ENCODE measurements at regions not wholly inside any gene's neighbourhood (a gene's known extent, or its start where the extent isn't known, plus 50 kb on each side); places are given as distances from the start of the nearest gene placed in this dataset.

DNA sequence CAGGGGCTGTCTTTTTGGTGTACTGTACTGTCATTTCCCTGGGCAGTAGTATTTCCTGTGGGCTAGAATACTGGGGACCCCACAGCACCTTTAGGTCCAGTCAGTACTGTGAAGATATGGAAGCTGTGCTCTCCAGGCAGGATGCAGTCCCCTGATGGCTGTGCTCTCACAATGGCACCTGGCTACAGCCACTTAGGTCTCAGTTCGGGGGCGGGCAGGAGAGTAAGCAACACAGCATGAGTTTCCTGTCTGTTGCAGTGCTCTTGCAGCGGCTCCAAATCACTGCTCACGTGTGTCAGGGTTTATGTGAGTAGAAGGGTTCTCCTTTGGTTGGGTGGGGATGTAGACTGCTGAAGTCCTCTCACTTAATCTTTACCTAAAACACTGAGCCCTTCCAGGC is 810.4 kb downstream of the DACH1 start:
- H3K27me3 ChIP-seq (ENCODE audit: insufficient read depth, low read depth) = no peaks in the 10 kb centered on the region
- H3F3A ChIP-seq (ENCODE audit: insufficient read depth, low read depth) = no peaks in the 10 kb centered on the region
- H3K9me3 ChIP-seq (ENCODE audit: insufficient read depth, low read depth) = no peaks in the 10 kb centered on the region; the same call in 1 of the 2 replicates
- TF ChIP-seq, protein P1, sequence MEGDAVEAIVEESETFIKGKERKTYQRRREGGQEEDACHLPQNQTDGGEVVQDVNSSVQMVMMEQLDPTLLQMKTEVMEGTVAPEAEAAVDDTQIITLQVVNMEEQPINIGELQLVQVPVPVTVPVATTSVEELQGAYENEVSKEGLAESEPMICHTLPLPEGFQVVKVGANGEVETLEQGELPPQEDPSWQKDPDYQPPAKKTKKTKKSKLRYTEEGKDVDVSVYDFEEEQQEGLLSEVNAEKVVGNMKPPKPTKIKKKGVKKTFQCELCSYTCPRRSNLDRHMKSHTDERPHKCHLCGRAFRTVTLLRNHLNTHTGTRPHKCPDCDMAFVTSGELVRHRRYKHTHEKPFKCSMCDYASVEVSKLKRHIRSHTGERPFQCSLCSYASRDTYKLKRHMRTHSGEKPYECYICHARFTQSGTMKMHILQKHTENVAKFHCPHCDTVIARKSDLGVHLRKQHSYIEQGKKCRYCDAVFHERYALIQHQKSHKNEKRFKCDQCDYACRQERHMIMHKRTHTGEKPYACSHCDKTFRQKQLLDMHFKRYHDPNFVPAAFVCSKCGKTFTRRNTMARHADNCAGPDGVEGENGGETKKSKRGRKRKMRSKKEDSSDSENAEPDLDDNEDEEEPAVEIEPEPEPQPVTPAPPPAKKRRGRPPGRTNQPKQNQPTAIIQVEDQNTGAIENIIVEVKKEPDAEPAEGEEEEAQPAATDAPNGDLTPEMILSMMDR (conservative IDR thresholded peaks at IDR 0.05) = no peak
- TF ChIP-seq EZH2 (IDR thresholded peaks at IDR 0.05; ENCODE audit: low read depth) = no peak
- H3K4me3 ChIP-seq = no peak overlapping the region
- no peaks in the 10 kb centered on the region for H3K79me2 ChIP-seq (ENCODE audit: low read depth)
- H3K27ac ChIP-seq = no peak overlapping the region
- H3K4me2 ChIP-seq = no peak overlapping the region
- DNase-seq = no peak
- H2AFZ ChIP-seq = peak overlapping the region; percentile 64
- no TSS peak for BruUV-seq (replicated peaks)
- POLR2A ChIA-PET (ENCODE audit: unreplicated experiment) = no interaction called here
- H3K9me2 ChIP-seq (ENCODE audit: insufficient read depth) = peaks cover 6% of the 10 kb centered on the region
- intact Hi-C loops (cut with micrococcal nuclease; ENCODE audit: unreplicated experiment) = no loop called here
- no peaks in the 10 kb centered on the region for H3K36me3 ChIP-seq (ENCODE audit: low read depth)
- H4K20me1 ChIP-seq (ENCODE audit: insufficient read depth) = no peaks in the 10 kb centered on the region; the same call in 1 of the 2 replicates
- CTCF ChIA-PET = no interaction called here
- H3K4me1 ChIP-seq (replicated peaks; ENCODE audit: insufficient read depth) = no peaks in the 10 kb centered on the region

DNA sequence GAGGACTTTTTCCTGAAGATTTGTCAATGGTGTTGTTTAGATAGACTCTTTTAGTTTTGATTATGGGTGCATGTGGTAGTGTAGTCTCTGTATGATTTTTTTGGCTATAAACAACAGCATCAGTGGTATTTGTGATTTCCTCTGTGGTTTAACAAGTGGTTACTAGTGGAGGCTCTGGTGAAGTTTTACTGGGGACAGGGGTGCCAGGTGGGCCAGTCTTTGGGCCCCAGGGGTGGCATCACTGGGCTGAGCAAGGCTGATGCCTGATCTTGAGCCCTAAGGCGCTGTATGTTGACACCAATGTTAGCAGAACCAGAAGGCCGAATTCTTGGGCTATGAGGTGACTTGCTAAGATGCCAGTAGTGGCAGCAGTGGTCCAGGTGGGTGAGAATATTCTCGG is 811.4 kb downstream of the DACH1 start:
- TF ChIP-seq, protein P1 (conservative IDR thresholded peaks at IDR 0.05) = no peak
- no peak for TF ChIP-seq EZH2 (IDR thresholded peaks at IDR 0.05; ENCODE audit: low read depth)
- no TSS peak for BruUV-seq (replicated peaks)
- ChIA-PET POLR2A (ENCODE audit: unreplicated experiment) (no interaction called here), CTCF (no interaction called here)
- H3F3A ChIP-seq (ENCODE audit: insufficient read depth, low read depth) = no peaks in the 10 kb centered on the region
- DNase-seq = no peak
- H3K4me3 ChIP-seq = no peak overlapping the region
- no peak overlapping the region for H3K4me2 ChIP-seq
- peaks cover 6% of the 10 kb centered on the region for H3K9me2 ChIP-seq (ENCODE audit: insufficient read depth)
- H2AFZ ChIP-seq = no peak overlapping the region
- H3K79me2 ChIP-seq (ENCODE audit: low read depth) = no peaks in the 10 kb centered on the region
- intact Hi-C loops (cut with micrococcal nuclease; ENCODE audit: unreplicated experiment) = no loop called here
- H3K4me1 ChIP-seq (replicated peaks; ENCODE audit: insufficient read depth) = no peaks in the 10 kb centered on the region
- H3K27ac ChIP-seq = no peak overlapping the region
- no peaks in the 10 kb centered on the region; the same call in 1 of the 2 replicates for H3K9me3 ChIP-seq (ENCODE audit: insufficient read depth, low read depth)
- H3K27me3 ChIP-seq (ENCODE audit: insufficient read depth, low read depth) = no peaks in the 10 kb centered on the region
- no peaks in the 10 kb centered on the region; the same call in 1 of the 2 replicates for H4K20me1 ChIP-seq (ENCODE audit: insufficient read depth)
- no peaks in the 10 kb centered on the region for H3K36me3 ChIP-seq (ENCODE audit: low read depth)

GRCh38 chr13:71055047-71055446 is 812.0 kb downstream of the DACH1 start:
- no peaks in the 10 kb centered on the region for H3K79me2 ChIP-seq (ENCODE audit: low read depth)
- no peaks in the 10 kb centered on the region; the same call in 1 of the 2 replicates for H3K9me3 ChIP-seq (ENCODE audit: insufficient read depth, low read depth)
- H3K4me3 ChIP-seq = no peak overlapping the region
- no peaks in the 10 kb centered on the region for H3K36me3 ChIP-seq (ENCODE audit: low read depth)
- H3K9me2 ChIP-seq (ENCODE audit: insufficient read depth) = peaks cover 6% of the 10 kb centered on the region
- no peaks in the 10 kb centered on the region; the same call in 1 of the 2 replicates for H4K20me1 ChIP-seq (ENCODE audit: insufficient read depth)
- H3K4me2 ChIP-seq = no peak overlapping the region
- H3K4me1 ChIP-seq (replicated peaks; ENCODE audit: insufficient read depth) = no peaks in the 10 kb centered on the region
- intact Hi-C loops (cut with micrococcal nuclease; ENCODE audit: unreplicated experiment) = no loop called here
- no peaks in the 10 kb centered on the region for H3F3A ChIP-seq (ENCODE audit: insufficient read depth, low read depth)
- H3K27me3 ChIP-seq (ENCODE audit: insufficient read depth, low read depth) = no peaks in the 10 kb centered on the region
- no peak for DNase-seq
- ChIA-PET POLR2A (ENCODE audit: unreplicated experiment) (no interaction called here), CTCF (no interaction called here)
- no peak overlapping the region for H3K27ac ChIP-seq
- no peak overlapping the region for H2AFZ ChIP-seq
- BruUV-seq (replicated peaks) = no TSS peak
- TF ChIP-seq, protein P1 (conservative IDR thresholded peaks at IDR 0.05) = no peak
- TF ChIP-seq EZH2 (IDR thresholded peaks at IDR 0.05; ENCODE audit: low read depth) = no peak

All from PC-9 (cell line).